Adrenal gland (tissue), 5 donors: ENCODE measurements at regions not wholly inside any gene's neighbourhood (a gene's known extent, or its start where the extent isn't known, plus 50 kb on each side); places are given as distances from the start of the nearest gene placed in this dataset.

Source experiments
- POLR2A ChIP-seq, 2 donors: fragments of 450-650 bp; IDR thresholded peaks; one replicate each; pipeline ENCODE4 v1.6.1; 2017; ENCODE audit warnings: antibody characterized with exemption in 2 of 2, mild to moderate bottlenecking in 2 of 2, moderate library complexity in 1 of 2
- TF ChIP-seq, protein P1 (sequence below), 6 experiments: fragments of 450-650 bp in 4 of 6; fragments of 200-600 bp in 2 of 6; sonication (generic) in 1 of 6; IDR thresholded peaks; 1 replicate in 5 of 6; 2 replicates in 1 of 6; pipeline versions ENCODE4 v1.5.1 to v1.8.0; 2016 to 2021; ENCODE audit warnings: antibody characterized with exemption in 6 of 6, mild to moderate bottlenecking in 2 of 6, moderate library complexity in 1 of 6
- donor health status: DM: no; HTN: no; CAD: no.

DNA sequence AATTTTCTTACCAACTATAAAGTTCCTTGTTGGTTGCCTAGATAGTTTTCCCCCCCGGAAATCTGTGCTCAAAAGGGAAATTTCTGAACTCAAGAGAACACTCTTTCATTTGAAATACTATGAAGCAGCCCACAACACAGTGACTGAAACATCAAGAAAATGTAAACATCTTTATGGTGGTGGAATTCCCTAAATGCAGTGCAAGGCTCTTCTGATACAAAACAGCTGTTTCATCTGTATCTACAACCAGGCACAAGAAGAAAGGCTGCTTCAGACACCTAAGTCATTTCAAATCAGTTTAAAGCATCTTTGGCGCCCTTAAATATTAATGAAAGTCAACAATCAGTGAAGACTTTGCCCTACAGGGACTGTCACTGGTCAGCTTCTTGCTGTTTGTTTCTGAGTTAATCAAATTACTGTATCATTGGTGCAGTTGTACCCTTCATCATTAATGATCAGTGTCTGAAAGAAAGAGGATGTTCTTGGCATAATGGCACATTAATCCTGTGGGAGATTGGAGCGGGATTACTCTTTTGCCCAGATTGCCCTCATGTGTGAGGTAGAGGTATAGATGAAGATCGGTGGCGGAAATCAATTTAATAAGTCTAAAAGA is 947.0 kb downstream of the NR2F1-AS1 start:
- TF ChIP-seq, protein P1, sequence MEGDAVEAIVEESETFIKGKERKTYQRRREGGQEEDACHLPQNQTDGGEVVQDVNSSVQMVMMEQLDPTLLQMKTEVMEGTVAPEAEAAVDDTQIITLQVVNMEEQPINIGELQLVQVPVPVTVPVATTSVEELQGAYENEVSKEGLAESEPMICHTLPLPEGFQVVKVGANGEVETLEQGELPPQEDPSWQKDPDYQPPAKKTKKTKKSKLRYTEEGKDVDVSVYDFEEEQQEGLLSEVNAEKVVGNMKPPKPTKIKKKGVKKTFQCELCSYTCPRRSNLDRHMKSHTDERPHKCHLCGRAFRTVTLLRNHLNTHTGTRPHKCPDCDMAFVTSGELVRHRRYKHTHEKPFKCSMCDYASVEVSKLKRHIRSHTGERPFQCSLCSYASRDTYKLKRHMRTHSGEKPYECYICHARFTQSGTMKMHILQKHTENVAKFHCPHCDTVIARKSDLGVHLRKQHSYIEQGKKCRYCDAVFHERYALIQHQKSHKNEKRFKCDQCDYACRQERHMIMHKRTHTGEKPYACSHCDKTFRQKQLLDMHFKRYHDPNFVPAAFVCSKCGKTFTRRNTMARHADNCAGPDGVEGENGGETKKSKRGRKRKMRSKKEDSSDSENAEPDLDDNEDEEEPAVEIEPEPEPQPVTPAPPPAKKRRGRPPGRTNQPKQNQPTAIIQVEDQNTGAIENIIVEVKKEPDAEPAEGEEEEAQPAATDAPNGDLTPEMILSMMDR (IDR thresholded peaks at IDR 0.05), result no peak
- no peak for TF ChIP-seq POLR2A (IDR thresholded peaks at IDR 0.05)
